Mammary epithelial cell (primary cell): ENCODE measurements at regions not wholly inside any gene's neighbourhood (a gene's known extent, or its start where the extent isn't known, plus 50 kb on each side); places are given as distances from the start of the nearest gene placed in this dataset.

Experiments used
- EZH2 ChIP-seq: IDR thresholded peaks from 2 replicates; pipeline ENCODE4 v1.6.1; 2012; ENCODE audit warnings: low read length, inconsistent platforms, borderline replicate concordance
- TF ChIP-seq, protein P1 (sequence below), 2 donors: IDR thresholded peaks in 1 of 2; conservative IDR thresholded peaks in 1 of 2; 2 replicates each; pipeline ENCODE4 v1.5.1; 2011 to 2012; ENCODE audit warnings: inconsistent platforms in 2 of 2, low read length in 2 of 2, mild to moderate bottlenecking in 2 of 2, control low read depth in 1 of 2, low read depth in 1 of 2; ENCODE audit not compliant: insufficient read depth in 1 of 2; ENCODE audit errors: extremely low read depth in 1 of 2

DNA sequence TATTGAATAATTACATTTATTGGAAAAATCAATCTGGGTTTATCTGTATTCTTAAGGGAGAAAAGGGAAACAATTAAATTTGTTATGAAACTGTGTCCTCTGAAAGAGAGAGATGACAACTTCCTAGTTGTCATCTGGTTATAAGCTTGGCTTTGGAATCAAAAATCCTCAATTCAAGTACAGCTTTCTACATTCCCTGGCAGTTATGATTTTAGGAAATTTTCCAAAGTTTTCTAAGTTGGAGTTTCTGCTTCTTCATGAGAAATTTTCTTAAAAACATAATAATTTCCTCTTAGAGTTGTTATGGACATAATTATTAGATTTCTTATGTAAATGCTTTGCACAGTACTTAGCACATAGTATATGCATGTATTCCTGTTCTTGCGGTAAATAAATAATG is 625.6 kb upstream of the SLC39A10 start:
- TF ChIP-seq, protein P1, sequence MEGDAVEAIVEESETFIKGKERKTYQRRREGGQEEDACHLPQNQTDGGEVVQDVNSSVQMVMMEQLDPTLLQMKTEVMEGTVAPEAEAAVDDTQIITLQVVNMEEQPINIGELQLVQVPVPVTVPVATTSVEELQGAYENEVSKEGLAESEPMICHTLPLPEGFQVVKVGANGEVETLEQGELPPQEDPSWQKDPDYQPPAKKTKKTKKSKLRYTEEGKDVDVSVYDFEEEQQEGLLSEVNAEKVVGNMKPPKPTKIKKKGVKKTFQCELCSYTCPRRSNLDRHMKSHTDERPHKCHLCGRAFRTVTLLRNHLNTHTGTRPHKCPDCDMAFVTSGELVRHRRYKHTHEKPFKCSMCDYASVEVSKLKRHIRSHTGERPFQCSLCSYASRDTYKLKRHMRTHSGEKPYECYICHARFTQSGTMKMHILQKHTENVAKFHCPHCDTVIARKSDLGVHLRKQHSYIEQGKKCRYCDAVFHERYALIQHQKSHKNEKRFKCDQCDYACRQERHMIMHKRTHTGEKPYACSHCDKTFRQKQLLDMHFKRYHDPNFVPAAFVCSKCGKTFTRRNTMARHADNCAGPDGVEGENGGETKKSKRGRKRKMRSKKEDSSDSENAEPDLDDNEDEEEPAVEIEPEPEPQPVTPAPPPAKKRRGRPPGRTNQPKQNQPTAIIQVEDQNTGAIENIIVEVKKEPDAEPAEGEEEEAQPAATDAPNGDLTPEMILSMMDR (conservative IDR thresholded peaks at IDR 0.05 in 1 of 2, IDR thresholded peaks at IDR 0.05 in 1 of 2; ENCODE audit: extremely low read depth in 1 of 2, insufficient read depth in 1 of 2, low read depth in 1 of 2, low read length in 2 of 2): no peak
- TF ChIP-seq EZH2: no peak
